ENCODE measurements at regions not wholly inside any gene's neighbourhood (a gene's known extent, or its start where the extent isn't known, plus 50 kb on each side); places are given as distances from the start of the nearest gene placed in this dataset.

DNA sequence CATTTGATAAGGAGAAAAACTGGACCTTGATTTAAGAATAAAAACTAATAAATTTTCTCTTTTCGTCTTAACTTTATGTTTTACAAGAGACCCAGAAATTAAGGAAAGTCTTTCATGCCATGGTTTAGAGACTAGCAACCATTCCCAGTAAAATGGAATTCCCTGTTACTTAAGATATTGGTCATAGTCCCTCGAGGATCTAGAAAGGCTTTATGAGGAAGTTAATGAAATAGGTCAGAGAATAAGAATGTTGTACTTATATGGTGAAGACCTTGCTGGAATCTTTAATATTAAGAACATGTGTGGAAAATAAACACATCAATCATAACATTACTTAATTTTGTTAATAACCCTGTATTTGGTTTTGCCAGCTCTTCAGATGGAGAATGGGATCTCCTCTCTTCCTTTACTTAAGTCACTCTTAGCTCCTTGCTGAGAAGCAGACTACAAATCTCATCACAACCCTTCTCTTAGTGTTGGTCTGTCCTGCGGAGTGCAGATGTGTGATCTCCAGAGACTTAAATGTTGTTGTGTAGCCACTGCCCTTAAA, 382.9 kb downstream of the QKI start:
- TF ChIP-seq POLR2AphosphoS5 (IDR thresholded peaks at IDR 0.05; ENCODE audit: borderline replicate concordance, low read depth, low read length): no peak
- no peak for TF ChIP-seq EZH2 (IDR thresholded peaks at IDR 0.05)
